ENCODE measurements at regions not wholly inside any gene's neighbourhood (a gene's known extent, or its start where the extent isn't known, plus 50 kb on each side); places are given as distances from the start of the nearest gene placed in this dataset.

- Histone ChIP-seq H3K9me3 (ENCODE audit: insufficient read depth, low read depth) (no peaks in the 10 kb centered on the region), H3F3A (ENCODE audit: insufficient read depth, low read depth) (no peaks in the 10 kb centered on the region), H2AFZ (no peak overlapping the region), H4K20me1 (ENCODE audit: insufficient read depth) (no peaks in the 10 kb centered on the region), H3K4me2 (no peak overlapping the region), H3K4me3 (no peak overlapping the region), H3K4me1 (replicated peaks; ENCODE audit: insufficient read depth) (no peaks in the 10 kb centered on the region), H3K27ac (no peak overlapping the region), H3K79me2 (ENCODE audit: low read depth) (no peaks in the 10 kb centered on the region), H3K9me2 (ENCODE audit: insufficient read depth) (no peaks in the 10 kb centered on the region), H3K27me3 (ENCODE audit: insufficient read depth, low read depth) (no peaks in the 10 kb centered on the region), H3K36me3 (ENCODE audit: low read depth) (no peaks in the 10 kb centered on the region)
- POLR2A ChIA-PET (ENCODE audit: unreplicated experiment) = no interaction called here
- TF ChIP-seq CTCF (conservative IDR thresholded peaks at IDR 0.05) (no peak), EZH2 (IDR thresholded peaks at IDR 0.05; ENCODE audit: low read depth) (no peak)
- BruUV-seq (replicated peaks) = no TSS peak
- CTCF ChIA-PET = no interaction called here
- intact Hi-C loops (cut with micrococcal nuclease; ENCODE audit: unreplicated experiment) = no loop called here
- no peak for DNase-seq
These were observed 111.3 kb downstream of the HNRNPLL start for GRCh38 chr2:38491436-38491835.

GRCh38 chr2:38489846-38490245 is 112.8 kb upstream of the ATL2 start:
- H3K9me3 ChIP-seq (ENCODE audit: insufficient read depth, low read depth) = no peaks in the 10 kb centered on the region
- H3K79me2 ChIP-seq (ENCODE audit: low read depth) = no peaks in the 10 kb centered on the region
- H3K9me2 ChIP-seq (ENCODE audit: insufficient read depth) = no peaks in the 10 kb centered on the region
- TF ChIP-seq CTCF (conservative IDR thresholded peaks at IDR 0.05) (no peak), EZH2 (IDR thresholded peaks at IDR 0.05; ENCODE audit: low read depth) (no peak)
- intact Hi-C loops (cut with micrococcal nuclease; ENCODE audit: unreplicated experiment) = no loop called here
- H3K27ac ChIP-seq = no peak overlapping the region
- H4K20me1 ChIP-seq (ENCODE audit: insufficient read depth) = no peaks in the 10 kb centered on the region
- POLR2A ChIA-PET (ENCODE audit: unreplicated experiment) = no interaction called here
- H3K27me3 ChIP-seq (ENCODE audit: insufficient read depth, low read depth) = no peaks in the 10 kb centered on the region
- H3F3A ChIP-seq (ENCODE audit: insufficient read depth, low read depth) = no peaks in the 10 kb centered on the region
- no TSS peak for BruUV-seq (replicated peaks)
- DNase-seq = no peak
- no peak overlapping the region for H3K4me2 ChIP-seq
- H2AFZ ChIP-seq = no peak overlapping the region
- no peak overlapping the region for H3K4me3 ChIP-seq
- CTCF ChIA-PET = no interaction called here
- H3K4me1 ChIP-seq (replicated peaks; ENCODE audit: insufficient read depth) = no peaks in the 10 kb centered on the region
- no peaks in the 10 kb centered on the region for H3K36me3 ChIP-seq (ENCODE audit: low read depth)

GRCh38 chr2:38487852-38488251 is 110.8 kb upstream of the ATL2 start:
- Histone ChIP-seq H3K36me3 (ENCODE audit: low read depth) (no peaks in the 10 kb centered on the region), H3K9me3 (ENCODE audit: insufficient read depth, low read depth) (no peaks in the 10 kb centered on the region), H3K9me2 (ENCODE audit: insufficient read depth) (no peaks in the 10 kb centered on the region), H3K4me2 (no peak overlapping the region), H4K20me1 (ENCODE audit: insufficient read depth) (no peaks in the 10 kb centered on the region), H3F3A (ENCODE audit: insufficient read depth, low read depth) (no peaks in the 10 kb centered on the region), H2AFZ (no peak overlapping the region), H3K27me3 (ENCODE audit: insufficient read depth, low read depth) (no peaks in the 10 kb centered on the region), H3K4me3 (no peak overlapping the region), H3K4me1 (replicated peaks; ENCODE audit: insufficient read depth) (no peaks in the 10 kb centered on the region), H3K79me2 (ENCODE audit: low read depth) (no peaks in the 10 kb centered on the region), H3K27ac (no peak overlapping the region)
- intact Hi-C loops (cut with micrococcal nuclease; ENCODE audit: unreplicated experiment) = no loop called here
- TF ChIP-seq CTCF (conservative IDR thresholded peaks at IDR 0.05) = no peak
- TF ChIP-seq EZH2 (IDR thresholded peaks at IDR 0.05; ENCODE audit: low read depth) = no peak
- DNase-seq = no peak
- ChIA-PET CTCF (no interaction called here), POLR2A (ENCODE audit: unreplicated experiment) (no interaction called here)
- no TSS peak for BruUV-seq (replicated peaks)

Data from PC-9 (cell line).